ENCODE measurements at regions not wholly inside any gene's neighbourhood (a gene's known extent, or its start where the extent isn't known, plus 50 kb on each side); places are given as distances from the start of the nearest gene placed in this dataset.

- no peak for TF ChIP-seq RFX5 (IDR thresholded peaks at IDR 0.05; ENCODE audit: low read depth, low read length)
- no peak for TF ChIP-seq BHLHE40 (IDR thresholded peaks at IDR 0.05; ENCODE audit: borderline replicate concordance in 1 of 2, low read depth in 2 of 2, low read length in 1 of 2)
- TF ChIP-seq EP300 (IDR thresholded peaks at IDR 0.05; ENCODE audit: borderline replicate concordance in 1 of 2, control insufficient read depth in 1 of 2, low read depth in 2 of 2, low read length in 2 of 2), result no peak
- TF ChIP-seq EED (IDR thresholded peaks at IDR 0.05; ENCODE audit: low read depth), result no peak
- no peak for TF ChIP-seq CEBPZ (IDR thresholded peaks at IDR 0.05; ENCODE audit: low read depth, low read length)
- TF ChIP-seq RAD21 (IDR thresholded peaks at IDR 0.05; ENCODE audit: insufficient read depth, low read depth, low read length), result no peak
- TF ChIP-seq CREB1 (IDR thresholded peaks at IDR 0.05; ENCODE audit: low read depth), result no peak
- no peak for TF ChIP-seq CUX1 (IDR thresholded peaks at IDR 0.05; ENCODE audit: insufficient replicate concordance, low read depth, low read length)
- TF ChIP-seq EZH2 (IDR thresholded peaks at IDR 0.05; ENCODE audit: borderline replicate concordance, control insufficient read depth, low read depth, low read length), result no peak
- no peak for TF ChIP-seq MTA3 (IDR thresholded peaks at IDR 0.05; ENCODE audit: borderline replicate concordance, low read length)
These were observed 138.9 kb downstream of the PMAIP1 start for GRCh38 chr18:60038731-60039130.

Data from GM12878 (cell line).